ENCODE measurements at regions not wholly inside any gene's neighbourhood (a gene's known extent, or its start where the extent isn't known, plus 50 kb on each side); places are given as distances from the start of the nearest gene placed in this dataset.

DNA sequence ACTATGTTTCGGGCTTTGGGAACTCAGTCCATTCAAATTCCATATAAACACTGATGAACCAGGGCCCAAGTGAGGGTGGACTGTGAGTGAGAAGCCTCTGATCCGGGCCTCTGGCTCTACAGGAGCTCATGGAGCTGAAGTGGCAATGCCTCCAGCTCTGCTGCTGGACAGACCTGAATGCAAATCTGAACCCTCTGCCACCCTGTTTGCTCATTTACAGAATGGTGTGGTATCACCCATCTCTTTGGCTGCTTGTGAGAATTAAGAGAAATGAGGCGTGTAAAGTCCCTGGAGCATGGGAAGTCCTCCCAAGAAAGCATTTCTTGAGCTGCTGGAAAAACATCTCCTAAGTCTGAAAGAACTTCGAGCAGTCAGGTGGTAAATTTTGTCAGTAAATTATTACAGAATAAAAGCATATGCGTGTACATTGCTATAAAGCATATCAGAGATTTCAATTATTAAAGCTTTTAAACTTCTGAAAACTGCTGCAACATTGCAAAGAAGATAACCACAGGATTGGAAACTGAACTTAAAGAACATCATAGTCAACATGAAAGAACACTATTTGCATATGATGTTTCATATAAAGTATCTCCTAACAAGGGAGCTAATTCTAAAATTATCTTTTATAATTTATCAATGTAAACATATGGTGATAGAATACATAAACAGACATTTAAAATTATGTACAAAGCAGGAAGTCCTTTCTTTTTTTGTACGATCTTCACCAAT is 369.0 kb downstream of the UQCRFS1 start:
- no peak for DNase-seq
- BruUV-seq (replicated peaks) = no TSS peak
- POLR2A ChIA-PET (ENCODE audit: unreplicated experiment) = no interaction called here
- Histone ChIP-seq H3K9me3 (ENCODE audit: insufficient read depth, low read depth) (no peaks in the 10 kb centered on the region), H3K27me3 (ENCODE audit: insufficient read depth, low read depth) (peaks cover 30% of the 10 kb centered on the region), H3K4me2 (no peak overlapping the region), H3K4me3 (no peak overlapping the region), H3K4me1 (replicated peaks; ENCODE audit: insufficient read depth) (no peaks in the 10 kb centered on the region), H4K20me1 (ENCODE audit: insufficient read depth) (no peaks in the 10 kb centered on the region), H3K79me2 (ENCODE audit: low read depth) (no peaks in the 10 kb centered on the region), H3K36me3 (ENCODE audit: low read depth) (no peaks in the 10 kb centered on the region), H2AFZ (no peak overlapping the region), H3K27ac (no peak overlapping the region), H3F3A (ENCODE audit: insufficient read depth, low read depth) (no peaks in the 10 kb centered on the region), H3K9me2 (ENCODE audit: insufficient read depth) (no peaks in the 10 kb centered on the region)
- TF ChIP-seq, protein P1, sequence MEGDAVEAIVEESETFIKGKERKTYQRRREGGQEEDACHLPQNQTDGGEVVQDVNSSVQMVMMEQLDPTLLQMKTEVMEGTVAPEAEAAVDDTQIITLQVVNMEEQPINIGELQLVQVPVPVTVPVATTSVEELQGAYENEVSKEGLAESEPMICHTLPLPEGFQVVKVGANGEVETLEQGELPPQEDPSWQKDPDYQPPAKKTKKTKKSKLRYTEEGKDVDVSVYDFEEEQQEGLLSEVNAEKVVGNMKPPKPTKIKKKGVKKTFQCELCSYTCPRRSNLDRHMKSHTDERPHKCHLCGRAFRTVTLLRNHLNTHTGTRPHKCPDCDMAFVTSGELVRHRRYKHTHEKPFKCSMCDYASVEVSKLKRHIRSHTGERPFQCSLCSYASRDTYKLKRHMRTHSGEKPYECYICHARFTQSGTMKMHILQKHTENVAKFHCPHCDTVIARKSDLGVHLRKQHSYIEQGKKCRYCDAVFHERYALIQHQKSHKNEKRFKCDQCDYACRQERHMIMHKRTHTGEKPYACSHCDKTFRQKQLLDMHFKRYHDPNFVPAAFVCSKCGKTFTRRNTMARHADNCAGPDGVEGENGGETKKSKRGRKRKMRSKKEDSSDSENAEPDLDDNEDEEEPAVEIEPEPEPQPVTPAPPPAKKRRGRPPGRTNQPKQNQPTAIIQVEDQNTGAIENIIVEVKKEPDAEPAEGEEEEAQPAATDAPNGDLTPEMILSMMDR (conservative IDR thresholded peaks at IDR 0.05) = no peak
- TF ChIP-seq EZH2 (IDR thresholded peaks at IDR 0.05; ENCODE audit: low read depth) = no peak
- intact Hi-C loops (cut with micrococcal nuclease; ENCODE audit: unreplicated experiment) = no loop called here
- CTCF ChIA-PET = no interaction called here

DNA sequence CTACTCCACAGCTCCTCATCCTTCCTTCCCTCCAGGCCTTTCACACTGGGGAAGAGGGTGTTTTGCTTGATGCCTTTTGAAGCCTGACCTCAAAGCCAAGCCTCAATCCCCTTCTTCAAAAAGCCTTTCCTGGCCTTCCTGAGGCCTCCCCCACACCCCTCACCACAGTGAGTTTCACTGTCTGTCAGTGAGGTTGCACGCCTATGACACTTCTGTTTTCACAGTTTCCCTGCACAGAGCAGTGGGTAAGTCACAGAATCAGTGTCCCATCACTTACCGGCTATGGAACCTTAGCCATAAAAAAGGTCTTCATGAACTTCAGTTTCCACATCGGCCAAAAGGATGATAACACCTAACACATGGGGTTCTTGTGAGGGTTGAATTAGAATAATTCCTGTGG is 371.4 kb downstream of the UQCRFS1 start:
- DNase-seq = no peak
- no peaks in the 10 kb centered on the region for H3K9me3 ChIP-seq (ENCODE audit: insufficient read depth, low read depth)
- H4K20me1 ChIP-seq (ENCODE audit: insufficient read depth) = no peaks in the 10 kb centered on the region
- no peak overlapping the region for H2AFZ ChIP-seq
- BruUV-seq (replicated peaks) = no TSS peak
- H3K27ac ChIP-seq = no peak overlapping the region
- no peaks in the 10 kb centered on the region for H3K79me2 ChIP-seq (ENCODE audit: low read depth)
- no peak overlapping the region for H3K4me3 ChIP-seq
- no peaks in the 10 kb centered on the region for H3F3A ChIP-seq (ENCODE audit: insufficient read depth, low read depth)
- no peaks in the 10 kb centered on the region for H3K9me2 ChIP-seq (ENCODE audit: insufficient read depth)
- no peak for TF ChIP-seq EZH2 (IDR thresholded peaks at IDR 0.05; ENCODE audit: low read depth)
- TF ChIP-seq, protein P1 (conservative IDR thresholded peaks at IDR 0.05) = no peak
- CTCF ChIA-PET = no interaction called here
- intact Hi-C loops (cut with micrococcal nuclease; ENCODE audit: unreplicated experiment) = no loop called here
- H3K27me3 ChIP-seq (ENCODE audit: insufficient read depth, low read depth) = peaks cover 49% of the 10 kb centered on the region
- H3K36me3 ChIP-seq (ENCODE audit: low read depth) = no peaks in the 10 kb centered on the region
- no peaks in the 10 kb centered on the region for H3K4me1 ChIP-seq (replicated peaks; ENCODE audit: insufficient read depth)
- no peak overlapping the region for H3K4me2 ChIP-seq
- POLR2A ChIA-PET (ENCODE audit: unreplicated experiment) = no interaction called here

DNA sequence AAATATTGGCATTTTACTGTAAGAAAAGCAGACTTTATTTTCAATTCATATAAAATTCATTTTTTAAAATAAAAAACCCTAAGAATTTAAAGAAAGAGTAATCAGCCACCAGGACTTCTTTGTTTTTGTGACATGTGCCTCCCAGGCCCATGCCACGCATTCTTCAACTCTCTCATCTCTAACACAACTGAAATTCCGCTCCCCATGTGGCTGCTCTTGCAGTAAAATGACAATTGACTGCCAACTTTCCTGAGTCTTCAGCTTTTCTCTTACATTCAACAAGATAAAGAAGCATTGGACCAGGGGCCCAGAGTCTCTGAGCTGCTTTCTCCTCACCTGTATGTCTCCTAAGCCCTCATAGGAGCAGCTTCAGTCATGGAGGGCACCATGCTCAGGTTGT is 372.1 kb downstream of the UQCRFS1 start:
- no peaks in the 10 kb centered on the region for H3K4me1 ChIP-seq (replicated peaks; ENCODE audit: insufficient read depth)
- H3K4me3 ChIP-seq = no peak overlapping the region
- no peak overlapping the region for H2AFZ ChIP-seq
- no peak for DNase-seq
- BruUV-seq (replicated peaks) = no TSS peak
- ChIA-PET CTCF (no interaction called here), POLR2A (ENCODE audit: unreplicated experiment) (no interaction called here)
- no peak overlapping the region for H3K4me2 ChIP-seq
- intact Hi-C loops (cut with micrococcal nuclease; ENCODE audit: unreplicated experiment) = no loop called here
- H4K20me1 ChIP-seq (ENCODE audit: insufficient read depth) = no peaks in the 10 kb centered on the region
- no peaks in the 10 kb centered on the region for H3F3A ChIP-seq (ENCODE audit: insufficient read depth, low read depth)
- H3K9me2 ChIP-seq (ENCODE audit: insufficient read depth) = no peaks in the 10 kb centered on the region
- no peak overlapping the region for H3K27ac ChIP-seq
- no peaks in the 10 kb centered on the region for H3K79me2 ChIP-seq (ENCODE audit: low read depth)
- no peak for TF ChIP-seq EZH2 (IDR thresholded peaks at IDR 0.05; ENCODE audit: low read depth)
- TF ChIP-seq, protein P1 (conservative IDR thresholded peaks at IDR 0.05) = no peak
- no peaks in the 10 kb centered on the region for H3K36me3 ChIP-seq (ENCODE audit: low read depth)
- no peaks in the 10 kb centered on the region for H3K9me3 ChIP-seq (ENCODE audit: insufficient read depth, low read depth)
- peaks cover 55% of the 10 kb centered on the region for H3K27me3 ChIP-seq (ENCODE audit: insufficient read depth, low read depth)

All from PC-9 (cell line).